GM23338 (cell line): ENCODE measurements at regions not wholly inside any gene's neighbourhood (a gene's known extent, or its start where the extent isn't known, plus 50 kb on each side); places are given as distances from the start of the nearest gene placed in this dataset.

ENCODE experiments used
- ATAC-seq: fragments of 200-7000 bp; cut with Tn5 transposase; 3 replicates; pipeline ENCODE4 v1.9.1; 2020
- DNase-seq: peaks from one replicate; pipeline ENCODE4 v3.0.0-alpha.2; 2015; ENCODE audit warnings: low spot score
- H2AFZ ChIP-seq: fragments of 200-600 bp; sonication (generic); 2 replicates; pipeline ENCODE4 v1.8.0; 2016; ENCODE audit warnings: antibody characterized with exemption, mild to moderate bottlenecking, moderate library complexity
- H3F3A ChIP-seq: fragments of 200-600 bp; sonication (generic); replicated peaks from 2 replicates; pipeline ENCODE4 v1.8.0; 2017; ENCODE audit warnings: antibody characterized with exemption, mixed run types, low read depth
- H3K27ac ChIP-seq: fragments of 200-600 bp; sonication (generic); 2 replicates; pipeline ENCODE4 v1.6.1; 2016; ENCODE audit warnings: low read depth
- H3K27me3 ChIP-seq: fragments of 200-600 bp; sonication (generic); 2 replicates; pipeline ENCODE4 v1.8.0; 2016; ENCODE audit warnings: mild to moderate bottlenecking, mixed run types, moderate library complexity; ENCODE audit not compliant: insufficient read depth
- H3K36me3 ChIP-seq: fragments of 200-600 bp; sonication (generic); 2 replicates; pipeline ENCODE4 v1.8.0; 2016; ENCODE audit warnings: mild to moderate bottlenecking; ENCODE audit not compliant: insufficient read depth
- H3K4me1 ChIP-seq: fragments of 200-600 bp; sonication (generic); 2 replicates; pipeline ENCODE4 v1.8.0; 2016; ENCODE audit warnings: mild to moderate bottlenecking, moderate library complexity; ENCODE audit not compliant: insufficient read depth
- H3K4me2 ChIP-seq: fragments of 200-600 bp; sonication (generic); 2 replicates; pipeline ENCODE4 v1.7.1; 2017; ENCODE audit warnings: mixed run types
- H3K4me3 ChIP-seq: fragments of 200-600 bp; sonication (generic); 2 replicates; pipeline ENCODE4 v1.6.1; 2016; ENCODE audit warnings: mixed run types
- H3K79me2 ChIP-seq: fragments of 200-600 bp; sonication (generic); replicated peaks from 2 replicates; pipeline ENCODE4 v1.8.0; 2017; ENCODE audit warnings: mild to moderate bottlenecking; ENCODE audit not compliant: insufficient read depth
- H3K9me2 ChIP-seq: fragments of 200-600 bp; sonication (generic); 2 replicates; pipeline ENCODE4 v1.8.0; 2017; ENCODE audit not compliant: insufficient read depth
- H4K20me1 ChIP-seq: fragments of 200-600 bp; sonication (generic); replicated peaks from 2 replicates; pipeline ENCODE4 v1.8.0; 2017; ENCODE audit warnings: mild to moderate bottlenecking; ENCODE audit not compliant: insufficient read depth
- H3K27ac Mint-ChIP-seq: 2 replicates; pipeline ENCODE4 v1.8.0; 2020; ENCODE audit warnings: inconsistent platforms, mild to moderate bottlenecking, moderate library complexity, mixed read lengths
- H3K27me3 Mint-ChIP-seq: 3 replicates; pipeline ENCODE4 v1.8.0; 2022; ENCODE audit warnings: low read depth, mild to moderate bottlenecking, moderate library complexity, mixed read lengths, inconsistent platforms; ENCODE audit not compliant: insufficient read depth, poor library complexity
- H3K36me3 Mint-ChIP-seq: 3 replicates; pipeline ENCODE4 v1.8.0; 2021; ENCODE audit warnings: low read depth, mild to moderate bottlenecking, inconsistent platforms, moderate library complexity, mixed read lengths
- H3K4me1 Mint-ChIP-seq: 3 replicates; pipeline ENCODE4 v1.8.0; 2020; ENCODE audit warnings: mild to moderate bottlenecking, inconsistent platforms, mixed read lengths
- H3K4me3 Mint-ChIP-seq: 3 replicates; pipeline ENCODE4 v1.8.0; 2021; ENCODE audit warnings: moderate library complexity, mild to moderate bottlenecking, inconsistent platforms, mixed read lengths
- H3K9me3 Mint-ChIP-seq: 3 replicates; pipeline ENCODE4 v1.8.0; 2020; ENCODE audit warnings: moderate library complexity, mild to moderate bottlenecking, inconsistent platforms, mixed read lengths
- CREB1 ChIP-seq: fragments of 250-450 bp; sonication (Bioruptor Pico); IDR thresholded peaks from 2 replicates; pipeline ENCODE4 v1.5.0; 2020; ENCODE audit warnings: low read depth, mild to moderate bottlenecking, moderate library complexity
- EZH2 ChIP-seq: fragments of 200-600 bp; sonication (generic); IDR thresholded peaks from one replicate; pipeline ENCODE4 v1.8.0; 2017; ENCODE audit warnings: antibody characterized with exemption, mild to moderate bottlenecking, low read depth; ENCODE audit not compliant: unreplicated experiment
- EZH2phosphoT487 ChIP-seq: fragments of 200-600 bp; sonication (generic); IDR thresholded peaks from one replicate; pipeline ENCODE4 v1.8.1; 2018; ENCODE audit warnings: antibody characterized with exemption; ENCODE audit not compliant: unreplicated experiment
- JUNB ChIP-seq: IDR thresholded peaks from one replicate; pipeline ENCODE4 v1.6.1; 2016; ENCODE audit warnings: antibody characterized with exemption; ENCODE audit not compliant: unreplicated experiment
- NANOG ChIP-seq: IDR thresholded peaks from 2 replicates; pipeline ENCODE4 v1.6.1; 2016; ENCODE audit warnings: antibody characterized with exemption, borderline replicate concordance
- POLR2AphosphoS5 ChIP-seq: IDR thresholded peaks from 2 replicates; pipeline ENCODE4 v1.6.1; 2016; ENCODE audit warnings: antibody characterized with exemption, low read depth
- STAT1 ChIP-seq: IDR thresholded peaks from one replicate; pipeline ENCODE4 v1.6.1; 2016; ENCODE audit warnings: antibody characterized with exemption; ENCODE audit not compliant: unreplicated experiment
- ZNF114 ChIP-seq: fragments of 250-450 bp; sonication (Bioruptor Pico); IDR thresholded peaks from 2 replicates; pipeline ENCODE4 v1.5.0; 2020; ENCODE audit warnings: mild to moderate bottlenecking, moderate library complexity
- ZNF331 ChIP-seq: fragments of 250-450 bp; sonication (Bioruptor Pico); IDR thresholded peaks from 2 replicates; pipeline ENCODE4 v1.5.0; 2020; ENCODE audit warnings: low read depth, mild to moderate bottlenecking, moderate library complexity
- TF ChIP-seq, protein P1 (sequence below), 2 experiments: fragments of 200-600 bp in 1 of 2; sonication (generic) in 1 of 2; conservative IDR thresholded peaks; 2 replicates each; pipeline versions ENCODE4 v1.5.1 to v1.6.1; 2016 to 2017; ENCODE audit warnings: antibody characterized with exemption in 2 of 2, low read depth in 2 of 2, mild to moderate bottlenecking in 2 of 2, moderate library complexity in 1 of 2
- TF ChIP-seq, protein P2 (sequence below): IDR thresholded peaks from 2 replicates; pipeline ENCODE4 v1.6.1; 2016; ENCODE audit warnings: antibody characterized with exemption
- TF ChIP-seq, protein P3 (sequence below): fragments of 250-450 bp; sonication (Bioruptor Pico); IDR thresholded peaks from 2 replicates; pipeline ENCODE4 v1.5.0; 2020; ENCODE audit warnings: mild to moderate bottlenecking, moderate library complexity
- TF ChIP-seq, protein P4 (sequence below): IDR thresholded peaks from one replicate; pipeline ENCODE4 v1.6.1; 2018; ENCODE audit warnings: antibody characterized with exemption; ENCODE audit not compliant: unreplicated experiment

DNA sequence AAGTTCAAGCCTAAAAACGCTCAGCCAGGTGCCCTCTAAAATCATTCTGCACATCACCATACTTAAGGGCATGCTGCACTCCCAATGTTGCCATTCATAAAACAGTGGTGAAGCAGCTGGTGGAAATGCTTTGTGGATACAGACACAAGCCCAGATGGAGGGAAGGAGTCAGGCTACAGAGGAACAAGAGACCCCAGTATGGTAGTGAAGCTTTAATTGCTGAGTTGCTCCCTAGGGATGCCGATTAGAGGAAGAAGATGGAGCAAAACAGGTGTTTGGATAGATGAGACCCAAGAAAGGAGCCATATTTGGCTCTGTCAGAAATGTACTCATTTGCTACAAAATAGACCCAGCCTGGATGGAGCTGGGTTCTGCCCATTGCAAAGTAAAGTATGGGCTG is 230.5 kb downstream of the NSG2 start:
- H3K36me3 Mint-ChIP-seq: no peaks in the 10 kb centered on the region
- TF ChIP-seq POLR2AphosphoS5: no peak
- TF ChIP-seq, protein P1, sequence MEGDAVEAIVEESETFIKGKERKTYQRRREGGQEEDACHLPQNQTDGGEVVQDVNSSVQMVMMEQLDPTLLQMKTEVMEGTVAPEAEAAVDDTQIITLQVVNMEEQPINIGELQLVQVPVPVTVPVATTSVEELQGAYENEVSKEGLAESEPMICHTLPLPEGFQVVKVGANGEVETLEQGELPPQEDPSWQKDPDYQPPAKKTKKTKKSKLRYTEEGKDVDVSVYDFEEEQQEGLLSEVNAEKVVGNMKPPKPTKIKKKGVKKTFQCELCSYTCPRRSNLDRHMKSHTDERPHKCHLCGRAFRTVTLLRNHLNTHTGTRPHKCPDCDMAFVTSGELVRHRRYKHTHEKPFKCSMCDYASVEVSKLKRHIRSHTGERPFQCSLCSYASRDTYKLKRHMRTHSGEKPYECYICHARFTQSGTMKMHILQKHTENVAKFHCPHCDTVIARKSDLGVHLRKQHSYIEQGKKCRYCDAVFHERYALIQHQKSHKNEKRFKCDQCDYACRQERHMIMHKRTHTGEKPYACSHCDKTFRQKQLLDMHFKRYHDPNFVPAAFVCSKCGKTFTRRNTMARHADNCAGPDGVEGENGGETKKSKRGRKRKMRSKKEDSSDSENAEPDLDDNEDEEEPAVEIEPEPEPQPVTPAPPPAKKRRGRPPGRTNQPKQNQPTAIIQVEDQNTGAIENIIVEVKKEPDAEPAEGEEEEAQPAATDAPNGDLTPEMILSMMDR (conservative IDR thresholded peaks at IDR 0.05; ENCODE audit: low read depth in 2 of 2): no peak
- no peak for TF ChIP-seq NANOG
- no peak for TF ChIP-seq STAT1
- no peak for TF ChIP-seq CREB1 (CRISPR knock-in tag)
- TF ChIP-seq EZH2: no peak
- TF ChIP-seq, protein P2, sequence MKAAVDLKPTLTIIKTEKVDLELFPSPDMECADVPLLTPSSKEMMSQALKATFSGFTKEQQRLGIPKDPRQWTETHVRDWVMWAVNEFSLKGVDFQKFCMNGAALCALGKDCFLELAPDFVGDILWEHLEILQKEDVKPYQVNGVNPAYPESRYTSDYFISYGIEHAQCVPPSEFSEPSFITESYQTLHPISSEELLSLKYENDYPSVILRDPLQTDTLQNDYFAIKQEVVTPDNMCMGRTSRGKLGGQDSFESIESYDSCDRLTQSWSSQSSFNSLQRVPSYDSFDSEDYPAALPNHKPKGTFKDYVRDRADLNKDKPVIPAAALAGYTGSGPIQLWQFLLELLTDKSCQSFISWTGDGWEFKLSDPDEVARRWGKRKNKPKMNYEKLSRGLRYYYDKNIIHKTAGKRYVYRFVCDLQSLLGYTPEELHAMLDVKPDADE: no peak
- TF ChIP-seq ZNF331 (CRISPR knock-in tag): no peak
- TF ChIP-seq, protein P3, sequence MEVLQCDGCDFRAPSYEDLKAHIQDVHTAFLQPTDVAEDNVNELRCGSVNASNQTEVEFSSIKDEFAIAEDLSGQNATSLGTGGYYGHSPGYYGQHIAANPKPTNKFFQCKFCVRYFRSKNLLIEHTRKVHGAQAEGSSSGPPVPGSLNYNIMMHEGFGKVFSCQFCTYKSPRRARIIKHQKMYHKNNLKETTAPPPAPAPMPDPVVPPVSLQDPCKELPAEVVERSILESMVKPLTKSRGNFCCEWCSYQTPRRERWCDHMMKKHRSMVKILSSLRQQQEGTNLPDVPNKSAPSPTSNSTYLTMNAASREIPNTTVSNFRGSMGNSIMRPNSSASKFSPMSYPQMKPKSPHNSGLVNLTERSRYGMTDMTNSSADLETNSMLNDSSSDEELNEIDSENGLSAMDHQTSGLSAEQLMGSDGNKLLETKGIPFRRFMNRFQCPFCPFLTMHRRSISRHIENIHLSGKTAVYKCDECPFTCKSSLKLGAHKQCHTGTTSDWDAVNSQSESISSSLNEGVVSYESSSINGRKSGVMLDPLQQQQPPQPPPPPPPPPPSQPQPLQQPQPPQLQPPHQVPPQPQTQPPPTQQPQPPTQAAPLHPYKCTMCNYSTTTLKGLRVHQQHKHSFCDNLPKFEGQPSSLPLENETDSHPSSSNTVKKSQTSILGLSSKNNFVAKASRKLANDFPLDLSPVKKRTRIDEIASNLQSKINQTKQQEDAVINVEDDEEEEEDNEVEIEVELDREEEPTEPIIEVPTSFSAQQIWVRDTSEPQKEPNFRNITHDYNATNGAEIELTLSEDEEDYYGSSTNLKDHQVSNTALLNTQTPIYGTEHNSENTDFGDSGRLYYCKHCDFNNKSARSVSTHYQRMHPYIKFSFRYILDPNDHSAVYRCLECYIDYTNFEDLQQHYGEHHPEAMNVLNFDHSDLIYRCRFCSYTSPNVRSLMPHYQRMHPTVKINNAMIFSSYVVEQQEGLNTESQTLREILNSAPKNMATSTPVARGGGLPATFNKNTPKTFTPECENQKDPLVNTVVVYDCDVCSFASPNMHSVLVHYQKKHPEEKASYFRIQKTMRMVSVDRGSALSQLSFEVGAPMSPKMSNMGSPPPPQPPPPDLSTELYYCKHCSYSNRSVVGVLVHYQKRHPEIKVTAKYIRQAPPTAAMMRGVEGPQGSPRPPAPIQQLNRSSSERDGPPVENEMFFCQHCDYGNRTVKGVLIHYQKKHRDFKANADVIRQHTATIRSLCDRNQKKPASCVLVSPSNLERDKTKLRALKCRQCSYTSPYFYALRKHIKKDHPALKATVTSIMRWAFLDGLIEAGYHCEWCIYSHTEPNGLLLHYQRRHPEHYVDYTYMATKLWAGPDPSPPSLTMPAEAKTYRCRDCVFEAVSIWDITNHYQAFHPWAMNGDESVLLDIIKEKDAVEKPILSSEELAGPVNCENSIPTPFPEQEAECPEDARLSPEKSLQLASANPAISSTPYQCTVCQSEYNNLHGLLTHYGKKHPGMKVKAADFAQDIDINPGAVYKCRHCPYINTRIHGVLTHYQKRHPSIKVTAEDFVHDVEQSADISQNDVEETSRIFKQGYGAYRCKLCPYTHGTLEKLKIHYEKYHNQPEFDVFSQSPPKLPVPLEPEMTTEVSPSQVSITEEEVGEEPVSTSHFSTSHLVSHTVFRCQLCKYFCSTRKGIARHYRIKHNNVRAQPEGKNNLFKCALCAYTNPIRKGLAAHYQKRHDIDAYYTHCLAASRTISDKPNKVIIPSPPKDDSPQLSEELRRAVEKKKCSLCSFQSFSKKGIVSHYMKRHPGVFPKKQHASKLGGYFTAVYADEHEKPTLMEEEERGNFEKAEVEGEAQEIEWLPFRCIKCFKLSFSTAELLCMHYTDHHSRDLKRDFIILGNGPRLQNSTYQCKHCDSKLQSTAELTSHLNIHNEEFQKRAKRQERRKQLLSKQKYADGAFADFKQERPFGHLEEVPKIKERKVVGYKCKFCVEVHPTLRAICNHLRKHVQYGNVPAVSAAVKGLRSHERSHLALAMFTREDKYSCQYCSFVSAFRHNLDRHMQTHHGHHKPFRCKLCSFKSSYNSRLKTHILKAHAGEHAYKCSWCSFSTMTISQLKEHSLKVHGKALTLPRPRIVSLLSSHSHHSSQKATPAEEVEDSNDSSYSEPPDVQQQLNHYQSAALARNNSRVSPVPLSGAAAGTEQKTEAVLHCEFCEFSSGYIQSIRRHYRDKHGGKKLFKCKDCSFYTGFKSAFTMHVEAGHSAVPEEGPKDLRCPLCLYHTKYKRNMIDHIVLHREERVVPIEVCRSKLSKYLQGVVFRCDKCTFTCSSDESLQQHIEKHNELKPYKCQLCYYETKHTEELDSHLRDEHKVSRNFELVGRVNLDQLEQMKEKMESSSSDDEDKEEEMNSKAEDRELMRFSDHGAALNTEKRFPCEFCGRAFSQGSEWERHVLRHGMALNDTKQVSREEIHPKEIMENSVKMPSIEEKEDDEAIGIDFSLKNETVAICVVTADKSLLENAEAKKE: no peak
- TF ChIP-seq EZH2phosphoT487: no peak
- TF ChIP-seq JUNB: no peak
- no peak for TF ChIP-seq ZNF114 (CRISPR knock-in tag)
- TF ChIP-seq, protein P4, sequence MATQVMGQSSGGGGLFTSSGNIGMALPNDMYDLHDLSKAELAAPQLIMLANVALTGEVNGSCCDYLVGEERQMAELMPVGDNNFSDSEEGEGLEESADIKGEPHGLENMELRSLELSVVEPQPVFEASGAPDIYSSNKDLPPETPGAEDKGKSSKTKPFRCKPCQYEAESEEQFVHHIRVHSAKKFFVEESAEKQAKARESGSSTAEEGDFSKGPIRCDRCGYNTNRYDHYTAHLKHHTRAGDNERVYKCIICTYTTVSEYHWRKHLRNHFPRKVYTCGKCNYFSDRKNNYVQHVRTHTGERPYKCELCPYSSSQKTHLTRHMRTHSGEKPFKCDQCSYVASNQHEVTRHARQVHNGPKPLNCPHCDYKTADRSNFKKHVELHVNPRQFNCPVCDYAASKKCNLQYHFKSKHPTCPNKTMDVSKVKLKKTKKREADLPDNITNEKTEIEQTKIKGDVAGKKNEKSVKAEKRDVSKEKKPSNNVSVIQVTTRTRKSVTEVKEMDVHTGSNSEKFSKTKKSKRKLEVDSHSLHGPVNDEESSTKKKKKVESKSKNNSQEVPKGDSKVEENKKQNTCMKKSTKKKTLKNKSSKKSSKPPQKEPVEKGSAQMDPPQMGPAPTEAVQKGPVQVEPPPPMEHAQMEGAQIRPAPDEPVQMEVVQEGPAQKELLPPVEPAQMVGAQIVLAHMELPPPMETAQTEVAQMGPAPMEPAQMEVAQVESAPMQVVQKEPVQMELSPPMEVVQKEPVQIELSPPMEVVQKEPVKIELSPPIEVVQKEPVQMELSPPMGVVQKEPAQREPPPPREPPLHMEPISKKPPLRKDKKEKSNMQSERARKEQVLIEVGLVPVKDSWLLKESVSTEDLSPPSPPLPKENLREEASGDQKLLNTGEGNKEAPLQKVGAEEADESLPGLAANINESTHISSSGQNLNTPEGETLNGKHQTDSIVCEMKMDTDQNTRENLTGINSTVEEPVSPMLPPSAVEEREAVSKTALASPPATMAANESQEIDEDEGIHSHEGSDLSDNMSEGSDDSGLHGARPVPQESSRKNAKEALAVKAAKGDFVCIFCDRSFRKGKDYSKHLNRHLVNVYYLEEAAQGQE: no peak
- ATAC-seq (no peak), DNase-seq (no peak)
- H3K4me1 Mint-ChIP-seq: no peaks in the 10 kb centered on the region
- H3K9me3 Mint-ChIP-seq: peaks cover 3% of the 10 kb centered on the region; the same call in 2 of the 3 replicates
- Histone ChIP-seq H3K27ac (no peak overlapping the region), H3K79me2 (no peaks in the 10 kb centered on the region), H2AFZ (no peak overlapping the region), H3K4me1 (no peaks in the 10 kb centered on the region), H3K36me3 (no peaks in the 10 kb centered on the region), H3F3A (no peaks in the 10 kb centered on the region), H3K4me3 (no peak overlapping the region), H3K4me2 (no peak overlapping the region), H4K20me1 (no peaks in the 10 kb centered on the region), H3K9me2 (peaks cover 4% of the 10 kb centered on the region; the same call in 1 of the 2 replicates), H3K27me3 (no peaks in the 10 kb centered on the region)
- H3K27me3 Mint-ChIP-seq: peaks cover 13% of the 10 kb centered on the region
- H3K4me3 Mint-ChIP-seq: no peak overlapping the region
- no peak overlapping the region for H3K27ac Mint-ChIP-seq
